IPS-20b (cell line): ENCODE measurements at regions not wholly inside any gene's neighbourhood (a gene's known extent, or its start where the extent isn't known, plus 50 kb on each side); places are given as distances from the start of the nearest gene placed in this dataset.
A peak's percentile ranks its signal among the peaks of the same experiment; 100 is the strongest.

ENCODE experiments used
- H3K27ac ChIP-seq: one replicate; pipeline ENCODE4 v1.5.1; 2013; ENCODE audit warnings: low read length
- H3K27me3 ChIP-seq: 2 replicates; pipeline ENCODE4 v1.6.1; 2013; ENCODE audit warnings: mild to moderate bottlenecking, low read length, inconsistent platforms; ENCODE audit not compliant: insufficient read depth
- H3K36me3 ChIP-seq: 2 replicates; pipeline ENCODE4 v1.6.1; 2013; ENCODE audit warnings: low read depth, mild to moderate bottlenecking, inconsistent platforms, low read length, moderate library complexity; ENCODE audit not compliant: insufficient read depth
- H3K4me1 ChIP-seq: 2 replicates; pipeline ENCODE4 v1.6.1; 2013; ENCODE audit warnings: mild to moderate bottlenecking, control low read depth, inconsistent platforms, low read length, moderate library complexity; ENCODE audit not compliant: insufficient read depth
- H3K4me3 ChIP-seq: 2 replicates; pipeline ENCODE4 v1.5.1; 2013; ENCODE audit warnings: mild to moderate bottlenecking, low read length, inconsistent platforms
- H3K9ac ChIP-seq: 2 replicates; pipeline ENCODE4 v1.6.1; 2013; ENCODE audit warnings: low read depth, mild to moderate bottlenecking, inconsistent platforms, low read length, moderate library complexity
- H3K9me3 ChIP-seq: 2 replicates; pipeline ENCODE4 v1.6.1; 2013; ENCODE audit warnings: mild to moderate bottlenecking, low read depth, low read length, inconsistent platforms; ENCODE audit not compliant: insufficient read depth

- Histone ChIP-seq H3K4me1 (peaks cover 8% of the 10 kb centered on the region), H3K9me3 (no peaks in the 10 kb centered on the region), H3K36me3 (no peaks in the 10 kb centered on the region), H3K27ac (no peak overlapping the region), H3K27me3 (no peaks in the 10 kb centered on the region), H3K9ac (no peak overlapping the region), H3K4me3 (no peak overlapping the region)
These were observed 110.4 kb upstream of the RFLNA start for GRCh38 chr12:124184456-124184855.

- Histone ChIP-seq H3K9me3 (no peaks in the 10 kb centered on the region), H3K4me1 (peaks cover 8% of the 10 kb centered on the region), H3K4me3 (no peak overlapping the region), H3K27me3 (no peaks in the 10 kb centered on the region), H3K9ac (no peak overlapping the region), H3K27ac (no peak overlapping the region), H3K36me3 (no peaks in the 10 kb centered on the region)
These were observed 108.8 kb upstream of the RFLNA start for GRCh38 chr12:124185971-124186686.

GRCh38 chr12:124188084-124188483 lies 106.8 kb upstream of the RFLNA start:
- Histone ChIP-seq H3K4me1 (peaks cover 8% of the 10 kb centered on the region), H3K27me3 (no peaks in the 10 kb centered on the region), H3K4me3 (no peak overlapping the region), H3K27ac (no peak overlapping the region), H3K9ac (peak overlapping the region; percentile 30; the same call in 1 of the 2 replicates), H3K36me3 (no peaks in the 10 kb centered on the region), H3K9me3 (no peaks in the 10 kb centered on the region)

- Histone ChIP-seq H3K4me3 (no peak overlapping the region), H3K4me1 (peaks cover 8% of the 10 kb centered on the region), H3K9me3 (peaks cover 2% of the 10 kb centered on the region; the same call in 1 of the 2 replicates), H3K36me3 (no peaks in the 10 kb centered on the region), H3K27me3 (no peaks in the 10 kb centered on the region), H3K27ac (no peak overlapping the region), H3K9ac (peak overlapping the region; percentile 30; the same call in 1 of the 2 replicates)
These were observed 106.1 kb upstream of the RFLNA start for GRCh38 chr12:124188561-124189405.

GRCh38 chr12:124190312-124191023 lies 104.4 kb upstream of the RFLNA start:
- Histone ChIP-seq H3K9me3 (peaks cover 2% of the 10 kb centered on the region; the same call in 1 of the 2 replicates), H3K4me3 (no peak overlapping the region), H3K27me3 (no peaks in the 10 kb centered on the region), H3K9ac (no peak overlapping the region), H3K36me3 (no peaks in the 10 kb centered on the region), H3K4me1 (peaks cover 8% of the 10 kb centered on the region), H3K27ac (no peak overlapping the region)

- Histone ChIP-seq H3K9me3 (peaks cover 2% of the 10 kb centered on the region; the same call in 1 of the 2 replicates), H3K36me3 (no peaks in the 10 kb centered on the region), H3K4me1 (peaks cover 8% of the 10 kb centered on the region), H3K4me3 (no peak overlapping the region), H3K27me3 (no peaks in the 10 kb centered on the region), H3K27ac (no peak overlapping the region), H3K9ac (no peak overlapping the region)
These were observed 103.9 kb upstream of the RFLNA start for GRCh38 chr12:124191024-124191359.

GRCh38 chr12:124191966-124192365 lies 102.9 kb upstream of the RFLNA start:
- Histone ChIP-seq H3K4me1 (peaks cover 8% of the 10 kb centered on the region), H3K36me3 (no peaks in the 10 kb centered on the region), H3K9ac (no peak overlapping the region), H3K4me3 (no peak overlapping the region), H3K27me3 (no peaks in the 10 kb centered on the region), H3K27ac (no peak overlapping the region), H3K9me3 (peaks cover 7% of the 10 kb centered on the region)

- H3K27me3 ChIP-seq: no peaks in the 10 kb centered on the region
- H3K4me1 ChIP-seq: no peaks in the 10 kb centered on the region
- no peak overlapping the region for H3K27ac ChIP-seq
- H3K9me3 ChIP-seq: peaks cover 7% of the 10 kb centered on the region
- no peak overlapping the region for H3K9ac ChIP-seq
- no peaks in the 10 kb centered on the region for H3K36me3 ChIP-seq
- H3K4me3 ChIP-seq: no peak overlapping the region
These were observed 100.5 kb upstream of the RFLNA start for GRCh38 chr12:124194264-124194892.

- Histone ChIP-seq H3K27ac (no peak overlapping the region), H3K9me3 (peaks cover 7% of the 10 kb centered on the region), H3K4me1 (no peaks in the 10 kb centered on the region), H3K4me3 (no peak overlapping the region), H3K36me3 (no peaks in the 10 kb centered on the region), H3K27me3 (no peaks in the 10 kb centered on the region), H3K9ac (no peak overlapping the region)
These were observed 99.9 kb upstream of the RFLNA start for GRCh38 chr12:124194893-124195566.

GRCh38 chr12:124195567-124195942 lies 99.3 kb upstream of the RFLNA start:
- no peaks in the 10 kb centered on the region for H3K36me3 ChIP-seq
- H3K4me1 ChIP-seq: no peaks in the 10 kb centered on the region
- no peak overlapping the region for H3K4me3 ChIP-seq
- H3K27me3 ChIP-seq: no peaks in the 10 kb centered on the region
- H3K27ac ChIP-seq: no peak overlapping the region
- no peak overlapping the region for H3K9ac ChIP-seq
- H3K9me3 ChIP-seq: peaks cover 7% of the 10 kb centered on the region

GRCh38 chr12:124196236-124196635 lies 98.7 kb upstream of the RFLNA start:
- no peak overlapping the region for H3K9ac ChIP-seq
- no peaks in the 10 kb centered on the region for H3K27me3 ChIP-seq
- H3K9me3 ChIP-seq: peaks cover 7% of the 10 kb centered on the region
- no peaks in the 10 kb centered on the region for H3K4me1 ChIP-seq
- H3K36me3 ChIP-seq: no peaks in the 10 kb centered on the region
- H3K27ac ChIP-seq: no peak overlapping the region
- no peak overlapping the region for H3K4me3 ChIP-seq
